ENCODE measurements at regions not wholly inside any gene's neighbourhood (a gene's known extent, or its start where the extent isn't known, plus 50 kb on each side); places are given as distances from the start of the nearest gene placed in this dataset.

- TF ChIP-seq PPARA (CRISPR knock-in tag; IDR thresholded peaks at IDR 0.05; ENCODE audit: borderline replicate concordance): no peak
- TF ChIP-seq GLIS3 (CRISPR knock-in tag; IDR thresholded peaks at IDR 0.05): no peak
- no peak for TF ChIP-seq TOX (CRISPR knock-in tag; IDR thresholded peaks at IDR 0.05; ENCODE audit: borderline replicate concordance)
- TF ChIP-seq SNAI2 (CRISPR knock-in tag; IDR thresholded peaks at IDR 0.05): no peak
- no peak for TF ChIP-seq CREB5 (CRISPR knock-in tag; IDR thresholded peaks at IDR 0.05; ENCODE audit: low read depth)
- TF ChIP-seq ZC3H10 (CRISPR knock-in tag; IDR thresholded peaks at IDR 0.05): no peak
- TF ChIP-seq ZNF565 (CRISPR knock-in tag; conservative IDR thresholded peaks at IDR 0.05; ENCODE audit: low read depth): no peak
- no peak for TF ChIP-seq ZNF8 (CRISPR knock-in tag; IDR thresholded peaks at IDR 0.05)
- TF ChIP-seq ZFP3 (CRISPR knock-in tag; IDR thresholded peaks at IDR 0.05): no peak
- TF ChIP-seq, protein P1, sequence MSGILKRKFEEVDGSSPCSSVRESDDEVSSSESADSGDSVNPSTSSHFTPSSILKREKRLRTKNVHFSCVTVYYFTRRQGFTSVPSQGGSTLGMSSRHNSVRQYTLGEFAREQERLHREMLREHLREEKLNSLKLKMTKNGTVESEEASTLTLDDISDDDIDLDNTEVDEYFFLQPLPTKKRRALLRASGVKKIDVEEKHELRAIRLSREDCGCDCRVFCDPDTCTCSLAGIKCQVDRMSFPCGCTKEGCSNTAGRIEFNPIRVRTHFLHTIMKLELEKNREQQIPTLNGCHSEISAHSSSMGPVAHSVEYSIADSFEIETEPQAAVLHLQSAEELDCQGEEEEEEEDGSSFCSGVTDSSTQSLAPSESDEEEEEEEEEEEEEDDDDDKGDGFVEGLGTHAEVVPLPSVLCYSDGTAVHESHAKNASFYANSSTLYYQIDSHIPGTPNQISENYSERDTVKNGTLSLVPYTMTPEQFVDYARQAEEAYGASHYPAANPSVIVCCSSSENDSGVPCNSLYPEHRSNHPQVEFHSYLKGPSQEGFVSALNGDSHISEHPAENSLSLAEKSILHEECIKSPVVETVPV (CRISPR knock-in tag; IDR thresholded peaks at IDR 0.05): no peak
- TF ChIP-seq ZNF70 (CRISPR knock-in tag; IDR thresholded peaks at IDR 0.05): no peak
- ATAC-seq: no peak
Measured at GRCh38 chr22:49623176-49623575, 204.5 kb downstream of the BRD1 start.

DNA sequence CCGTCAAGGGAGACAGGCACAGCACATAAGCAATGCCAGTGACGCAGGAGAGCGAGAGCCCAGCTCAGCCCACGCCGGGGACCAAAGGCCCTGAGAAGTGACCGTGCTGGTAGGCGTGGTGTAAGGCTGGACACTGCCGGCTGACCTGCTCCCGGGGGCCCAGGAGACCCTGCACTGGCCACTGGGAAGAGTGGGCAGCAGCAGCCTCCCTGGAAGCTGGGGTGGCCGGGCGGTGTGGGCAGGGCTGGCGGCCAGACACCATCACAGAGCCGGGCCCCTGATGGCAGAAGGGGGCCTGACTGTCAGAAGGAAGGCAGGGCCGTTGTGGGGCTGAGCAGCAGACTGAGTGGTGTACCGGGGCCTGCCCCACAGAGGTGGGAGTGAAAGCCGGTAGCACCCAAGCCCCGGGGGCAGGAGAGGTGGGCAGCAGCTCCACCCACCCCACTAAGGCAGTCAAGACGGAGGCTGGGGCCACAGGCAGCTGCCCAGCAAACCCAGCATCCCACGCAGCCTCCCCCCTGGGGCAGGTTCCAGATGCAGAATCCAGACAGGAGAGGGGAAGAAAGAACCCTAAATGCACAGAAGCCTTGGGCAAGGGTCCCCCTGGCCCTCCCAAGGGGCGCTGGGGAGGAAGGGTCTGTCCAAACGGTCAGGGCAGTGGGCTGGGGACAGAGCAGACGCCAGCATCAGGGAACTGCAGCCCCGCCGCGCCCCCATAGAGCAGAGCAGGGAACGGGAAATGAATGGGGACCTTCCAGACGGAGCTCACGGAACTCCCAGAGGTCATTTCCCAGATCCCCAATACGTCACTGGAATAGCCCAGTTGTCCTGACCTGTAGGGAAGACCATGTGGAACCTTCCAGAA lies 205.2 kb downstream of the BRD1 start:
- TF ChIP-seq ZC3H10 (CRISPR knock-in tag; IDR thresholded peaks at IDR 0.05) (no peak), PPARA (CRISPR knock-in tag; IDR thresholded peaks at IDR 0.05; ENCODE audit: borderline replicate concordance) (no peak), CREB5 (CRISPR knock-in tag; IDR thresholded peaks at IDR 0.05; ENCODE audit: low read depth) (no peak), OSR1 (CRISPR knock-in tag; IDR thresholded peaks at IDR 0.05) (no peak), ARNTL (CRISPR knock-in tag; IDR thresholded peaks at IDR 0.05; ENCODE audit: borderline replicate concordance, low read depth) (no peak), TCF4 (CRISPR knock-in tag; IDR thresholded peaks at IDR 0.05; ENCODE audit: borderline replicate concordance) (no peak), GLIS3 (CRISPR knock-in tag; IDR thresholded peaks at IDR 0.05) (no peak), PATZ1 (CRISPR knock-in tag; IDR thresholded peaks at IDR 0.05; ENCODE audit: borderline replicate concordance) (no peak), BACH2 (CRISPR knock-in tag; IDR thresholded peaks at IDR 0.05; ENCODE audit: borderline replicate concordance) (no peak), TSHZ2 (CRISPR knock-in tag; IDR thresholded peaks at IDR 0.05) (no peak), ZNF70 (CRISPR knock-in tag; IDR thresholded peaks at IDR 0.05) (no peak), RARB (CRISPR knock-in tag; IDR thresholded peaks at IDR 0.05) (no peak), SNAI2 (CRISPR knock-in tag; IDR thresholded peaks at IDR 0.05) (no peak), ZNF8 (CRISPR knock-in tag; IDR thresholded peaks at IDR 0.05) (no peak), TOX (CRISPR knock-in tag; IDR thresholded peaks at IDR 0.05; ENCODE audit: borderline replicate concordance) (no peak), CSDC2 (CRISPR knock-in tag; IDR thresholded peaks at IDR 0.05) (no peak)
- TF ChIP-seq, protein P2, sequence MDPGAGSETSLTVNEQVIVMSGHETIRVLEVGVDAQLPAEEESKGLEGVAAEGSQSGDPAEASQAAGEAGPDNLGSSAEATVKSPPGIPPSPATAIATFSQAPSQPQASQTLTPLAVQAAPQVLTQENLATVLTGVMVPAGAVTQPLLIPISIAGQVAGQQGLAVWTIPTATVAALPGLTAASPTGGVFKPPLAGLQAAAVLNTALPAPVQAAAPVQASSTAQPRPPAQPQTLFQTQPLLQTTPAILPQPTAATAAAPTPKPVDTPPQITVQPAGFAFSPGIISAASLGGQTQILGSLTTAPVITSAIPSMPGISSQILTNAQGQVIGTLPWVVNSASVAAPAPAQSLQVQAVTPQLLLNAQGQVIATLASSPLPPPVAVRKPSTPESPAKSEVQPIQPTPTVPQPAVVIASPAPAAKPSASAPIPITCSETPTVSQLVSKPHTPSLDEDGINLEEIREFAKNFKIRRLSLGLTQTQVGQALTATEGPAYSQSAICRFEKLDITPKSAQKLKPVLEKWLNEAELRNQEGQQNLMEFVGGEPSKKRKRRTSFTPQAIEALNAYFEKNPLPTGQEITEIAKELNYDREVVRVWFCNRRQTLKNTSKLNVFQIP (CRISPR knock-in tag; IDR thresholded peaks at IDR 0.05; ENCODE audit: borderline replicate concordance, low read depth): no peak
- ATAC-seq: no peak

Measured in SK-N-SH treated with all-trans-retinoic acid at 6 μM for 48 hours (cell line).